ENCODE measurements at regions not wholly inside any gene's neighbourhood (a gene's known extent, or its start where the extent isn't known, plus 50 kb on each side); places are given as distances from the start of the nearest gene placed in this dataset.
A peak's percentile ranks its signal among the peaks of the same experiment; 100 is the strongest.

DNA sequence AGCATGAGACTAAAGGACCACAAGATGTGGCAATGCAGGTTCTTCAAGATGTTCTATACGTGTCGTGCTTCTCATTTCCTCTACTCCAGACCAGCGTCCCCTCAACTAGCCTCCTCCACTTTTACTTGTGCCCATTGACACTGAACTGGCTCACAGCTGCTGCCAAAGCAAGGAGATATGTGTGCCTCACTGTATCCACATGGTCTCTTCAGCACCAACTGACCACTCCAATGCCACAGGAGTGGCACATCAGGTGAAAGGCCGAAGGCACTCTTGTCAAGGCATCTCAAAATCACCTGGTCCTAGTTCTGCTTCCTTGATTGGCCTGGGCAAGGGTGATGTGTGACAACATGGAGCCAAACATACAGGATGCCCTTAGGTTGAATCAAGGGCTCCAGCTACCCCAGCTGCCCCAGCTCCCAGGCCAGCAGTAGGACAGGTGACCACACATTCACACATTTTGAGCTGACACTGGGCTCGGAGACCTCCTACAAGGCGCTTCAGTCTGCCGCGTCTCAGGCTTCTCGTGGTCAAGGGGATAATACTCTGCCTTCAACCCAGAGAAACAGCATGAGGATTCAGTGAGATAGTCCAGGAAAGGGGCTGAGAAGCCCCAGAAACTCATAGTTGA, 205.2 kb upstream of the CDH4 start:
- no peaks in the 10 kb centered on the region for H3K4me1 Mint-ChIP-seq
- no peak overlapping the region for H3K4me3 Mint-ChIP-seq
- H3K27ac Mint-ChIP-seq, result no peak overlapping the region
- H3K27me3 Mint-ChIP-seq, result peaks cover 0 to 8% (median 6%) of the 10 kb centered on the region in 5 donors
- H3K36me3 Mint-ChIP-seq, result peaks cover 0 to 6% (median 0%) of the 10 kb centered on the region in 3 donors
- POLR2A ChIA-PET, result no interaction called here
- peaks cover 0 to 9% (median 0%) of the 10 kb centered on the region in 9 donors for H3K9me3 Mint-ChIP-seq
- DNase-seq (no peak), ATAC-seq (no peak)

DNA sequence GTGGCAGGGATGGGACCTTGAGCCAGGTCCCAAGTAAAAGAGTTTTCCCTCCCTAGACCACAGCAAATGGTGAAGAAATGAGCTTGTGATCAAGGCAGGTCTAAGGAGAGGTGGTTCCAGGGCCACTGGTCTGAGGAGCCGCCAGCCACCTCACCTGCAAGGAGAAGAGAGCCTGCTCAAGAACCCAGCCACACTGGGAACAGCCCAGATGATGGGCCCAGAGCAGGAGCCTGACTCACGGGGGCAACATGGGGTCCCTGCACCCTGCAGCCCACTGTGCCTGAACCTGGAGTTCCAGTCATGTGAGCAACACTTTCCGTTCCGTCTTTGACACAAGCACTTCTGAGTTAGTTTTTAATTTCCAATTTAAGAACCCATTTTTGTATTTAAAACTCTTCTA, 204.5 kb upstream of the CDH4 start:
- H3K4me1 Mint-ChIP-seq, result no peaks in the 10 kb centered on the region
- no peak overlapping the region for H3K4me3 Mint-ChIP-seq
- no peaks in the 10 kb centered on the region for H3K36me3 Mint-ChIP-seq
- no peak overlapping the region for H3K27ac Mint-ChIP-seq
- POLR2A ChIA-PET, result no interaction called here
- H3K9me3 Mint-ChIP-seq, result peaks cover 0 to 9% (median 0%) of the 10 kb centered on the region in 9 donors
- DNase-seq (no peak), ATAC-seq (no peak)
- H3K27me3 Mint-ChIP-seq, result peaks cover 0 to 9% (median 6%) of the 10 kb centered on the region in 5 donors

DNA sequence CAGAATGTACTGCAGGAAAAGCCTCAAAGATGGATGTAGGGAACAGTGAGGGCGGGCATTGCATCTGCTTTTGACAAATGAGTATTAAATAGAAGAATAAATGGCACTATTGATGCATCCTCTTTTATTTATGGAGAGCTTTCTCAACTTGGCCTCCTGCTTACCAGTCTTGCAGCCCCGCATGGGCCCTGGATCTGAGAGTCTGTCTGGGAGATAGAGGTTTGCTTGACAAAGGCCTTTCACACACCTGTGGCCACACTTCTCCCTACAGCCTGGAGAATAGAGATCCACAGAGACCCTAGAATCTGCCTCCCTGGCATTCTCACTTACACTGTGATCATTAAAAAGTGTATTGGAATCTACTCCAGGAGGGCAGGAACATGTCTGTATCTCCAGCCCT, 203.8 kb upstream of the CDH4 start:
- Mint-ChIP-seq H3K4me3 (no peak overlapping the region), H3K4me1 (no peaks in the 10 kb centered on the region), H3K27me3 (peaks cover 0 to 10% (median 0%) of the 10 kb centered on the region in 5 donors), H3K27ac (no peak overlapping the region), H3K9me3 (peaks cover 0 to 9% (median 1%) of the 10 kb centered on the region in 9 donors), H3K36me3 (no peaks in the 10 kb centered on the region)
- DNase-seq (no peak), ATAC-seq (no peak)
- POLR2A ChIA-PET, result no interaction called here

DNA sequence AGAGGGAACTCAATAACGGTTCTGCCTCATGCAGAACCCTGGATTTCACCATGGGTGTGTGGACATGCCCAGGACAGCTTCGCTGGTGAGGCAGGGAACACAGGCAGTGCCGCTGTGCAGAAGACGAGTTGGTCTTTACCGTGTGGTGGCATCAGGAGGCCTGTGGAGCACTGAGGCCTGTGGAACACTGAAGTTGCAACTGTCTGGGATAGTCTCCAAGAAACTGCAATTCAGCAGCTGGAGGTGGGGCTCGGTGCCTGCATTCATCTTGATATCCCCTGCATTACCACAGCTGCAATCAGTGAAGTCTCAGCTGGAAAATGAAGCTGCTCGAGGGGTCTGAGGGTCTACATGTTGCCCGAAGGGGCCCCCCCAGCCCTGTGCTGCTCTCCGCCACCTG, 202.4 kb upstream of the CDH4 start:
- no peak for DNase-seq
- Mint-ChIP-seq H3K27ac (no peak overlapping the region), H3K4me3 (no peak overlapping the region), H3K27me3 (peaks cover 0 to 9% (median 4%) of the 10 kb centered on the region in 5 donors), H3K9me3 (peaks cover 0 to 9% (median 1%) of the 10 kb centered on the region in 9 donors), H3K36me3 (no peaks in the 10 kb centered on the region), H3K4me1 (no peaks in the 10 kb centered on the region)
- POLR2A ChIA-PET, result no interaction called here
- ATAC-seq, result no peak

DNA sequence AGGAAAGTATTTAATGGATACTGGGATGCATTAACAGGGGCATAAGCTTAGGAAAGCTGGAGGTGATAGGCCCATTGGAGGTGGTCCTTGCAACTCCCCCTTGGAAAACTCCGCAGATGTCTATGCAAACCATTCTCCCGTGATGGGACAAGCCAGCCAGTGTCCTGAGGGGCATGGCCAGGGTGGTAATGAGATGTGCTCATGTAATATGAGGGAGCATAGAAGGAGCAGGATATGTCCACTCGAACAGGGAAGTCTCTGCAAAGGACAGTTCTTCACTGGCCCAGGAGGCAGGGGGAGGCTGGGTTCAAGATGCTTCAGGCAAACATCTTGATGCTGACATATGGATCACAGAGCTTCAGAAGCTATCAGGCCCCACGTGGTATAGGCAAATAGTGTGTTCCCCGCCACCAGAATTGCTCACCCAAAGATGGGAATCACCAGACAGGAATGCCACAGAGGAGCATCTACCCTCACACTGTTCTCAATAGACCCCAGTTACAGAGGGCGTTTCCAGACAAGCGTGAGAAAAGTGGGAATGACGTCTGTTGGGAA, 201.6 kb upstream of the CDH4 start:
- H3K36me3 Mint-ChIP-seq, result no peaks in the 10 kb centered on the region
- peaks cover 0 to 9% (median 1%) of the 10 kb centered on the region in 9 donors for H3K9me3 Mint-ChIP-seq
- no peaks in the 10 kb centered on the region for H3K4me1 Mint-ChIP-seq
- ATAC-seq (no peak), DNase-seq (no peak)
- POLR2A ChIA-PET, result no interaction called here
- H3K27me3 Mint-ChIP-seq, result peaks cover 0 to 9% (median 4%) of the 10 kb centered on the region in 5 donors
- no peak overlapping the region for H3K27ac Mint-ChIP-seq
- H3K4me3 Mint-ChIP-seq, result no peak overlapping the region

DNA sequence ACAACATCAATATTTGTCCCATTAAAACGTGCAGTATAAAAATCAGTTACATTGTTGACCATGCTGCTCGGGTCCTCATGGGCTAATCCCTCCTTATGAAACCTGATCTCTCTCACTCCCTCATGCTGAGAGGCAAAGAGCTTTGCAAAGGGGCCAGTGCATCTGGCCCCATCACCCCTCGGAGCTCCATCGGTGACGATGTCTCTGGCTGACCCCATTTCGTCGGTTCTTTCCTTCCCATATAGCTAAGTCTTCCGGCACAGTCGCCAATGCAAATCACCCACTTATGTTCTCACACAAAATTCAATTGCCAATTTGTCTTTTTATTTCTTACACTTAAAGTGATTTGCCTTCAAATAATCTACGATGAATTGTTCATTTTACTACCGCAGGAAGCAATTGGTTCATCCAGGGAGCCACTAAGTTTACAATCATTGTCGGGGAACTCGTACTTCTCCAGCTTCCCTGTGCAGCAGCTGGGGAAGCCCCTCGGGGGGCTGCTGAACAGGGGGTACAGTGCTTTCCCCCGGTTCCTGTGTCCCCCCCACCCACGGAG, 199.8 kb upstream of the CDH4 start:
- H3K4me1 Mint-ChIP-seq, result no peaks in the 10 kb centered on the region
- ATAC-seq (no peak), DNase-seq (no peak)
- POLR2A ChIA-PET, result no interaction called here
- H3K36me3 Mint-ChIP-seq, result no peaks in the 10 kb centered on the region
- H3K27ac Mint-ChIP-seq, result no peak overlapping the region
- peaks cover 0 to 9% (median 2%) of the 10 kb centered on the region in 5 donors for H3K27me3 Mint-ChIP-seq
- H3K9me3 Mint-ChIP-seq, result peaks cover 0 to 4% (median 0%) of the 10 kb centered on the region in 9 donors
- H3K4me3 Mint-ChIP-seq, result no peak overlapping the region

DNA sequence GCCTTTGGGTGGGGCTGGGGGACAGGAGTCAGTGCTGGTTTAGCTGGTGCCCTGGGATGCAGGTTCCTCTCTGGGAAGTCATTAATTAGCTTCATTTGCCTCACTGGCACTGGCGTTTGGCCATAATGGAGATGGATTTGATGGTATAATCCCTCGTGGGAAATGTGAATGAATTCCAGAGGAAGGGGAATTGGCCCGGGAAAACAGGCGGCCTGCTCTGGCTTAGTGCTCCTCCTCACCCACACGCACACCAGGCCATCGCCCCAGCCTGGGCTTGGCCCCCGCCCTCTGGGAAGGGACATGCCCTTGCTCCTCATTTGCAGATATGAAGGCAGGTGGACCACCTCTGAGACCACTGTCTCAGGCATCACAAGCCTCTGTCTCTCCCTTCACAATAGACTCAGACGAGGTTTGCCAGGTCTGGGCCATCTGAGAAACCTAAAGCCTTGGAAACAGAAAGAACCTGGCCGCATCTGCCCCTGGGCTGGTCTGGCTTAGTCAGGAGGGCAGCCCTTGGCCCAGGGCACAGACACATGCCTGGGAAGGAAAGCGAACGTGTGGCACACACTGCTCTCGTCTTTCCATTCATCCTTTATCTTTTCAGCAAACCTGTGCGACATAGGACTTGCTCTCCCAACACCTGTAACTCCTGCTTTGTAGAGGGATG, 199.2 kb upstream of the CDH4 start:
- DNase-seq (no peak), ATAC-seq (no peak)
- H3K27me3 Mint-ChIP-seq, result peaks cover 0 to 9% (median 2%) of the 10 kb centered on the region in 5 donors
- H3K4me3 Mint-ChIP-seq, result no peak overlapping the region
- POLR2A ChIA-PET, result no interaction called here
- H3K27ac Mint-ChIP-seq, result no peak overlapping the region
- peaks cover 0 to 4% (median 0%) of the 10 kb centered on the region in 9 donors for H3K9me3 Mint-ChIP-seq
- H3K4me1 Mint-ChIP-seq, result no peaks in the 10 kb centered on the region
- no peaks in the 10 kb centered on the region for H3K36me3 Mint-ChIP-seq

DNA sequence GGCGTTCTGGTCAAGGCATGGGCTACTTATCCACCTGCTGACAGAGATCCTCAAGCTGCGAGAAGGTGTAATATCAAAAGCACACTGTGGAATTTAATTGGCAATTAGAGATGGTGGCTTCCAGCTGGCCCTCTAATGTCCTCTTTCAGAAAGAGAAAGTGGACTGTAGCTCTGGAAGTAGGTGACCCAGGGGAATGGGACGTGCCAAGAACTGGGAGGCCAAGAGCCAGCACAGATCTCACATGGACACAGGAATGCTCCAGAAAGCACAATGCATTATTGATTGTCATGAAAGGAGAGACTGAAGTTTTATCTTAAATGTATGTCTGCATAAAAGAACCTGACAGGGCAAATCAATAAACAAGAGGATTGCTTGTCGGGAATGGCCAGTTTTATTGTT, 198.6 kb upstream of the CDH4 start:
- Mint-ChIP-seq H3K4me3 (no peak overlapping the region), H3K9me3 (peaks cover 0 to 4% (median 0%) of the 10 kb centered on the region in 9 donors), H3K27me3 (peaks cover 0 to 9% (median 2%) of the 10 kb centered on the region in 5 donors), H3K27ac (peak overlapping the region in 1 of 10 donors; percentile 24), H3K36me3 (no peaks in the 10 kb centered on the region), H3K4me1 (no peaks in the 10 kb centered on the region)
- POLR2A ChIA-PET, result no interaction called here
- no peak for ATAC-seq
- no peak for DNase-seq

DNA sequence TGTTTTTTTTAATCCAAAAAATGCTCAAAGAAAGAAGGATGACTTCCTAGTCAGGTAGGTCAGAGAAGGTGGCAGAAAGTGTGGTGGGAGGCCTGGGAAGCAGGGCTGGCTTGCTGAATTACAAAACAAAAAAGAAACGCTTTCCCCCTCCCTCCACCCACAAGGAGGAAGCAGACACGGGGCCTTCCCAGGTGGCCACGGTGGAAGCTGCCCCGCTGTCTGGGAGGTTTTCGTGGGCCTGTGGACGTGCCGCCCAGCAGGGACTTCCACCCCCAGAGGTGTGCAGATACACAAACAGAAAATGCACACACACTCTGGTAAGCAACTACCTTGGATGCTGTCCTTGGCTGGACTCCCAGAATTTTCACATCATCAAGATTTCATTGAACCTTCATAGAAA, 198.2 kb upstream of the CDH4 start:
- DNase-seq (no peak), ATAC-seq (no peak)
- Mint-ChIP-seq H3K9me3 (peaks cover 0 to 1% (median 0%) of the 10 kb centered on the region in 9 donors), H3K36me3 (no peaks in the 10 kb centered on the region), H3K4me1 (no peaks in the 10 kb centered on the region), H3K27ac (peak overlapping the region in 1 of 10 donors; percentile 24), H3K27me3 (peaks cover 0 to 9% (median 0%) of the 10 kb centered on the region in 5 donors), H3K4me3 (no peak overlapping the region)
- POLR2A ChIA-PET, result no interaction called here

DNA sequence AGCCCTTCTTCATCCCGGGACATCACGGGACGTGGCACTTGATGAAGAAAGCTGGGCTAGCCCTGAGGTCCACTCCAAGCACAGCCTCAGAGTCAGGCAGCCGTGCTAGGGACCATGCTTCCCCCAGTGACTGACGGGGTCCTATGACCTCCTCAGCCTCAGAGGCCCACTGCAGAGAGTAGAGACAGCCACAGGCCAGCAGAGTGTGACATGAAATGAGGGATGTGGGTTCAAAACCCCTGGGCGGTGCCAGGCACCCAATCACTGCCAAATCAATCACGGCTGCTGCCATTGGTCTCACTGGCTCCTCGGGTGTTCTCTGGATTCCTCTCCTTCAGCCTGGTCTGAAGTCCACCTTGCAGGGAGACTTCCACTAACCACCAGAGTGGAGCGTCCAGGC, 197.7 kb upstream of the CDH4 start:
- DNase-seq (no peak), ATAC-seq (no peak)
- POLR2A ChIA-PET, result no interaction called here
- no peak overlapping the region for H3K27ac Mint-ChIP-seq
- H3K9me3 Mint-ChIP-seq, result peaks cover 0 to 1% (median 0%) of the 10 kb centered on the region in 9 donors
- H3K27me3 Mint-ChIP-seq, result peaks cover 0 to 9% (median 0%) of the 10 kb centered on the region in 5 donors
- no peaks in the 10 kb centered on the region for H3K4me1 Mint-ChIP-seq
- no peak overlapping the region for H3K4me3 Mint-ChIP-seq
- H3K36me3 Mint-ChIP-seq, result no peaks in the 10 kb centered on the region

DNA sequence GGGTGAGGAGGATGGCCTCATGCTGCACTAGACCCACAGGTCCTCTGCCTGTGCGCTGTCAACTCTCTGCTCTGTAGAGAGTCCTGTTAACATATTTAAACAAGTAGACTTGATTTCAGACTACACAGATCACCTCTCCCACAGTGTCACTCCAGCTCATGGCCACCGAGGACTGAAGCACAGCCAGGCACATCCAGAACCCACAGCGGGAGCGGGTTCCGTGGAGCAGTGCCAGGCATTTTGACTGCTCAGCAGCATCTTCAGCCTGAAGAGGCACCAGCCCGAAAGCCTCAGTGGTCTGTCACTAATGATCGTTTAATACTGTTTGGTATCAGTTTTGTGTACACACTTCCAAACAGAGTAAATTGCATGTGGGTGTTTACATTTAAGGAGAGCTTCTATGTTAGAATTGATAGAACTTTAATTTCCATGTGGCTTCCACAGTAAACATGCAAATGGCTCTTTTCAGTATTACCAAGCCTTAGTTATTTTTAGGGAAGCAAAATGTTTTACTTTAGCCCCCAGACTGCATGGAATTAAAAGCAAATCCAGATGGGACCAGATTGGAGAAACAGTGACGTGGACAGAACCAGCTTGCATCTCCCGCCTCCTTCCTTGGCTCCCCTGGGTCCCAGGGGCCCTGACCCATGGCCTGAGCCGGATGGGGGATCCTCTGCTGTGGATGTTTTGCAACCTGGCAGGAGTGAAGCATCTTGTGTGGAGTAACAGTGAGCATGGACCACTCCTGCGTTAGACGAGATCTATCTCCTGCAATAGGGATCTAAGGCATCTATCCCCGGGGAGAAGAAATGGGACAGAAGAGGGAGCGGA, 196.7 kb upstream of the CDH4 start:
- POLR2A ChIA-PET, result no interaction called here
- H3K4me1 Mint-ChIP-seq, result no peaks in the 10 kb centered on the region
- ATAC-seq (no peak), DNase-seq (no peak)
- H3K9me3 Mint-ChIP-seq, result peaks cover 0 to 1% (median 0%) of the 10 kb centered on the region in 9 donors
- no peak overlapping the region for H3K27ac Mint-ChIP-seq
- peaks cover 0 to 9% (median 2%) of the 10 kb centered on the region in 5 donors for H3K27me3 Mint-ChIP-seq
- H3K36me3 Mint-ChIP-seq, result no peaks in the 10 kb centered on the region
- no peak overlapping the region for H3K4me3 Mint-ChIP-seq

DNA sequence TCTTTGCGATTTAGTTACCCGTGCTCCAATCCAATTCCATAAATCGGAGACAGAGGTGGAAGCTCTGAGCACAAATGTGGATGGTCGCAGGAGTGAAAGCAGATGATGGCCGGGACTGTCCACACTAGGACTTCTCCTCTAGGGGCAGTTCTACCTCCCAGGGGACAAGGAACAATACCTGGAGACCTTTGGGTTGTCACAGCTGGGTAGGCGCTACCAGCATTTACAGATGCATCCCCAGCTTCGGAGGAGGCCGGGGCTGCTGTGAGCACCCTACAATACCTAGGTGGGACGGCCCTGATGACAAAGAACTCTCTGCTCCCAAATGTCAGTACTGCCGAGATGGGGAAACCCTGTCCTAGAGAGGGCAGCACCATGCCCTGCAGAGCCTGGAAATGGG, 195.9 kb upstream of the CDH4 start:
- H3K4me1 Mint-ChIP-seq, result no peaks in the 10 kb centered on the region
- H3K9me3 Mint-ChIP-seq, result peaks cover 0 to 1% (median 0%) of the 10 kb centered on the region in 9 donors
- no peak overlapping the region for H3K4me3 Mint-ChIP-seq
- H3K36me3 Mint-ChIP-seq, result no peaks in the 10 kb centered on the region
- POLR2A ChIA-PET, result no interaction called here
- peaks cover 0 to 9% (median 2%) of the 10 kb centered on the region in 5 donors for H3K27me3 Mint-ChIP-seq
- DNase-seq (no peak), ATAC-seq (no peak)
- no peak overlapping the region for H3K27ac Mint-ChIP-seq
